ENCODE measurements at regions not wholly inside any gene's neighbourhood (a gene's known extent, or its start where the extent isn't known, plus 50 kb on each side); places are given as distances from the start of the nearest gene placed in this dataset.

DNA sequence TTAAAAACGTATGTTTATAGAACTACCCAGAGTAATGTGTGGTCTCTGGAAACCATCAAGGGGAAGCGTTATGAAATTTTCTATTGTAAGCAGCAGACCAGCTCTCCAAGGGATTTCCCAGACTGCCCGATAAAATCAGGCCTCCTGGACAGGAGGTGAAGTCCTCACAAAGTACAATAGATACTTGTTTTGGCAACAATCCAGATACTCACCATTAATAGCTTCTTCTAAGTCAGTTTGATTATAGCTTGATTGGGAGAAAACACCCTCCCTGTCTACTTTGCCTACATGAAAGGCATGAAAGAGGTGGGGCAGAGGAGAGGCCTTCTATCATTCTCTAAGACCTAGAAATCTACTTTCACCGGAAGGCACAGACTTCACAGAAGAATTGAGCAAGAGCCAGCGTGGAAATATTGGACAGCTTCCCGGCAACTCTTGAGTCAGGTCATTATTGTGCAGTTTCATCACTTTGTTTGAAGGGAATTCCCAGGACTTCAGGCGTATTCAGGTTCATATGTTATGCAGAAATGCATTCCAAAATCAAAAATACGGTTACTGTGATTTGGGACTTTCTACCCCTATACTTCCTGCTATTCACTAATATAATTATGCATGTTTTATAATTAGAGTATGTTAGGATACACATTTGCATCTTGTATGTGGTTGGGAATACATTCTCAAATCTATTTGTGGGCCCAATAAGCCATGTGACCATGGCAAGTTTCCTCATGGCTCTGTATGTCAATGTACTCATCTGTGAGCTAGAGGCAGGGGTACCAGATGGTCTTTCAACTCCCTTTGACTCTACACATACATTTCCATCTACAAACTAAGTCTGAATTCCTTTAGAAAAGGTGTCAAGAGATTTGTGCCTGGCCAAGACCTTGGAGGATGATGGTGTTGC is 103.5 kb downstream of the CD47 start:
- TF ChIP-seq, protein P1, sequence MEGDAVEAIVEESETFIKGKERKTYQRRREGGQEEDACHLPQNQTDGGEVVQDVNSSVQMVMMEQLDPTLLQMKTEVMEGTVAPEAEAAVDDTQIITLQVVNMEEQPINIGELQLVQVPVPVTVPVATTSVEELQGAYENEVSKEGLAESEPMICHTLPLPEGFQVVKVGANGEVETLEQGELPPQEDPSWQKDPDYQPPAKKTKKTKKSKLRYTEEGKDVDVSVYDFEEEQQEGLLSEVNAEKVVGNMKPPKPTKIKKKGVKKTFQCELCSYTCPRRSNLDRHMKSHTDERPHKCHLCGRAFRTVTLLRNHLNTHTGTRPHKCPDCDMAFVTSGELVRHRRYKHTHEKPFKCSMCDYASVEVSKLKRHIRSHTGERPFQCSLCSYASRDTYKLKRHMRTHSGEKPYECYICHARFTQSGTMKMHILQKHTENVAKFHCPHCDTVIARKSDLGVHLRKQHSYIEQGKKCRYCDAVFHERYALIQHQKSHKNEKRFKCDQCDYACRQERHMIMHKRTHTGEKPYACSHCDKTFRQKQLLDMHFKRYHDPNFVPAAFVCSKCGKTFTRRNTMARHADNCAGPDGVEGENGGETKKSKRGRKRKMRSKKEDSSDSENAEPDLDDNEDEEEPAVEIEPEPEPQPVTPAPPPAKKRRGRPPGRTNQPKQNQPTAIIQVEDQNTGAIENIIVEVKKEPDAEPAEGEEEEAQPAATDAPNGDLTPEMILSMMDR (IDR thresholded peaks at IDR 0.05 in 4 of 5, conservative IDR thresholded peaks at IDR 0.05 in 1 of 5), result no peak
- no peak for TF ChIP-seq POLR2A (IDR thresholded peaks at IDR 0.05)

Data from gastrocnemius medialis (tissue), 4 donors.